SJSA1 (cell line): ENCODE measurements at regions not wholly inside any gene's neighbourhood (a gene's known extent, or its start where the extent isn't known, plus 50 kb on each side); places are given as distances from the start of the nearest gene placed in this dataset.

Source experiments
- DNase-seq, 2 experiments: peaks; one replicate each; pipeline ENCODE4 v3.0.0-alpha.2; 2015 to 2020; ENCODE audit warnings: low spot score in 2 of 2, low read depth in 1 of 2
- H3K27ac ChIP-seq: fragments of 250-450 bp; sonication (Bioruptor Pico); 2 replicates; pipeline ENCODE4 v1.5.1; 2020; ENCODE audit warnings: mild to moderate bottlenecking, moderate library complexity
- H3K27me3 ChIP-seq: fragments of 250-450 bp; sonication (Bioruptor Pico); replicated peaks from 2 replicates; pipeline ENCODE4 v1.5.1; 2020; ENCODE audit warnings: mild to moderate bottlenecking, moderate library complexity
- H3K36me3 ChIP-seq: fragments of 250-450 bp; sonication (Bioruptor Pico); 2 replicates; pipeline ENCODE4 v1.5.1; 2020; ENCODE audit warnings: mild to moderate bottlenecking
- H3K4me1 ChIP-seq: fragments of 250-450 bp; sonication (Bioruptor Pico); replicated peaks from 2 replicates; pipeline ENCODE4 v1.6.1; 2021; ENCODE audit warnings: mild to moderate bottlenecking
- H3K4me3 ChIP-seq: fragments of 250-450 bp; sonication (Bioruptor Pico); 2 replicates; pipeline ENCODE4 v1.5.1; 2020; ENCODE audit warnings: mild to moderate bottlenecking
- H3K9me3 ChIP-seq: fragments of 250-450 bp; sonication (Bioruptor Pico); replicated peaks from 2 replicates; pipeline ENCODE4 v1.5.1; 2020; ENCODE audit warnings: mild to moderate bottlenecking

GRCh38 chr2:173823543-173823939 is 141.6 kb downstream of the SP3 start:
- Histone ChIP-seq H3K27ac (no peak overlapping the region), H3K27me3 (peaks cover 21% of the 10 kb centered on the region), H3K4me1 (no peaks in the 10 kb centered on the region), H3K36me3 (no peaks in the 10 kb centered on the region), H3K9me3 (no peaks in the 10 kb centered on the region), H3K4me3 (no peak overlapping the region)
- no peak for DNase-seq

GRCh38 chr2:173828189-173829142 is 136.7 kb downstream of the SP3 start:
- DNase-seq, result no peak
- Histone ChIP-seq H3K27ac (no peak overlapping the region), H3K9me3 (no peaks in the 10 kb centered on the region), H3K36me3 (no peaks in the 10 kb centered on the region), H3K27me3 (peaks cover 15% of the 10 kb centered on the region; the same call in 1 of the 2 replicates), H3K4me3 (no peak overlapping the region), H3K4me1 (no peaks in the 10 kb centered on the region)

- Histone ChIP-seq H3K27me3 (peaks cover 11% of the 10 kb centered on the region; the same call in 1 of the 2 replicates), H3K4me1 (no peaks in the 10 kb centered on the region), H3K27ac (no peak overlapping the region), H3K4me3 (no peak overlapping the region), H3K9me3 (no peaks in the 10 kb centered on the region), H3K36me3 (no peaks in the 10 kb centered on the region)
- DNase-seq, result no peak
Measured at GRCh38 chr2:173829727-173830126, 135.4 kb downstream of the SP3 start.

DNA sequence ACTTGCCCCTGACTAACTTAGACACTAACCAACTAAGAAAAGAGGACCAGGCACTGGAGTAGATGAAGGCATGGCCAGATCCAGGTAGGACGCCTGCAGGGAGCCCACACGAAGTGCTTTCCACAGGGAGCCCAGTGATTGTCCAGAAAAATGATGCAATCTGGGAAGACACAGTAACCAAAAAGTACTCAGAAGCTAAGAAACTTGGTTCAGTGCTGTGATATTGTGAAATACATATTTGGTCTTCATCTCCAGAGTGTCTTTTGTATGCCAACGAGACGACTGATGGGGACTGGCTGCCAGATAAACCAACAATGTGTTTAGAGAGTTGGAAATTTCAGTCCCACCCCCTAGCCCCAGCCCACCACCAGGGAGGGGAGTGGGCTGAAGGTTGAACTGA is 135.0 kb downstream of the SP3 start:
- no peaks in the 10 kb centered on the region for H3K9me3 ChIP-seq
- peaks cover 6% of the 10 kb centered on the region; the same call in 1 of the 2 replicates for H3K27me3 ChIP-seq
- no peaks in the 10 kb centered on the region for H3K36me3 ChIP-seq
- H3K4me3 ChIP-seq, result no peak overlapping the region
- H3K27ac ChIP-seq, result no peak overlapping the region
- no peaks in the 10 kb centered on the region for H3K4me1 ChIP-seq
- DNase-seq, result no peak

GRCh38 chr2:173831312-173832229 is 133.6 kb downstream of the SP3 start:
- H3K9me3 ChIP-seq, result no peaks in the 10 kb centered on the region
- no peaks in the 10 kb centered on the region for H3K36me3 ChIP-seq
- 0 out of 2 replicates have a peak, but pooled peaks cover 4% of the 10 kb centered on the region for H3K27me3 ChIP-seq
- no peak overlapping the region for H3K4me3 ChIP-seq
- H3K4me1 ChIP-seq, result no peaks in the 10 kb centered on the region
- DNase-seq, result no peak
- H3K27ac ChIP-seq, result no peak overlapping the region

DNA sequence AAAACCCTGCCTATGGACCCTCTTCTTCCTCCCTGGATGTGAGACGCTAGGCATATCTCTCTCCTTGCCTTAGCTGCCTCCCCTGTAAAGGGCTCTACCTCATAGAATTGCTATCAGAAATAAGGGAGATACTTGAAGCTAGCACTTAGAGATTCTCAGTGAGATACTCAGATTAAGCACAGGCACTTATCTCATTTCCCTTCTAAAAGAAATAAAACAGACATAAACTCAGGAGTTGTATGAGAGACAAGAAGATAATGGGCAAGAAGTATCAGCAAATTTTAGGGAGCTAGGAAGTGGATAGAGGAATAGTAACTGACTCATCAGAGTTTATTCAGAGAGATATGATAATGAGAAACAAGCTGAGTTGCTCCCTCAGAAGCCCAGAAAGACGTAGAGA is 131.0 kb downstream of the SP3 start:
- H3K27ac ChIP-seq, result no peak overlapping the region

GRCh38 chr2:173835726-173836125 is 129.4 kb downstream of the SP3 start:
- Histone ChIP-seq H3K36me3 (no peaks in the 10 kb centered on the region), H3K9me3 (no peaks in the 10 kb centered on the region), H3K27me3 (no peaks in the 10 kb centered on the region), H3K27ac (no peak overlapping the region), H3K4me3 (no peak overlapping the region), H3K4me1 (no peaks in the 10 kb centered on the region)
- no peak for DNase-seq

More for the DNA sequence above, 131.0 kb downstream of the SP3 start:
- no peaks in the 10 kb centered on the region for H3K9me3 ChIP-seq
- no peaks in the 10 kb centered on the region for H3K36me3 ChIP-seq
- H3K4me1 ChIP-seq, result no peaks in the 10 kb centered on the region
- no peak overlapping the region for H3K4me3 ChIP-seq
- no peak for DNase-seq
- H3K27me3 ChIP-seq, result no peaks in the 10 kb centered on the region

- H3K36me3 ChIP-seq, result no peaks in the 10 kb centered on the region
- H3K27me3 ChIP-seq, result peaks cover 5% of the 10 kb centered on the region
- no peaks in the 10 kb centered on the region for H3K9me3 ChIP-seq
- no peak overlapping the region for H3K4me3 ChIP-seq
- H3K4me1 ChIP-seq, result no peaks in the 10 kb centered on the region
- H3K27ac ChIP-seq, result no peak overlapping the region
- no peak for DNase-seq
Measured at GRCh38 chr2:173841110-173841509, 124.1 kb downstream of the SP3 start.

- Histone ChIP-seq H3K4me1 (no peaks in the 10 kb centered on the region), H3K9me3 (no peaks in the 10 kb centered on the region), H3K4me3 (no peak overlapping the region), H3K27me3 (peaks cover 5% of the 10 kb centered on the region), H3K36me3 (no peaks in the 10 kb centered on the region), H3K27ac (no peak overlapping the region)
- DNase-seq, result no peak
Measured at GRCh38 chr2:173843526-173843925, 121.6 kb downstream of the SP3 start.

GRCh38 chr2:173851141-173851641 is 114.0 kb downstream of the SP3 start:
- no peak for DNase-seq
- Histone ChIP-seq H3K27ac (no peak overlapping the region), H3K4me3 (no peak overlapping the region), H3K4me1 (peaks cover 7% of the 10 kb centered on the region), H3K9me3 (no peaks in the 10 kb centered on the region), H3K36me3 (no peaks in the 10 kb centered on the region), H3K27me3 (no peaks in the 10 kb centered on the region)

DNA sequence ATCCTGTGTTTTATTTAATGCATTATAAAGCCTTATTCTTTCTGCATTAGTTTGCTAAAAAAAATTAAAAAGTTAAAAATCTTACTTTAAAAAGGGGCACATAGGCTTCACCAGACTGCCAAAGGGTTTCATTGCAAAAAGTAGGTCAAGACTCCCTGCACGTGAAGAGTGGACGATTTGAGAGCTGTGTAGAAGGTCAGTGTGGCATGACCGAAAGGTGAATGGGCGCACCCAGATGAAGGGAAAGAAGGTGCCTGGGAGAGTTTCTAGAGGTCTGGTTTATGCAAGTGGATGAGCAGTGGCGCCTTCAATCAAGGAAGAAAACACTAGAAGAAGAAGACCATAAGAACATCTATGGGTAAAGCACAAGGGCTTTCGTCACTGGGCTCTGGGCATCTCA is 111.0 kb downstream of the SP3 start:
- peaks cover 7% of the 10 kb centered on the region for H3K4me1 ChIP-seq
- no peak overlapping the region for H3K4me3 ChIP-seq
- no peak overlapping the region for H3K27ac ChIP-seq
- H3K9me3 ChIP-seq, result no peaks in the 10 kb centered on the region
- no peak for DNase-seq
- H3K36me3 ChIP-seq, result no peaks in the 10 kb centered on the region
- no peaks in the 10 kb centered on the region for H3K27me3 ChIP-seq

- Histone ChIP-seq H3K27ac (no peak overlapping the region), H3K4me3 (no peak overlapping the region), H3K36me3 (no peaks in the 10 kb centered on the region), H3K4me1 (peaks cover 7% of the 10 kb centered on the region), H3K27me3 (no peaks in the 10 kb centered on the region), H3K9me3 (no peaks in the 10 kb centered on the region)
- DNase-seq, result peak in 1 of 2 experiments; percentile 46
Measured at GRCh38 chr2:173854840-173855239, 110.3 kb downstream of the SP3 start.

DNA sequence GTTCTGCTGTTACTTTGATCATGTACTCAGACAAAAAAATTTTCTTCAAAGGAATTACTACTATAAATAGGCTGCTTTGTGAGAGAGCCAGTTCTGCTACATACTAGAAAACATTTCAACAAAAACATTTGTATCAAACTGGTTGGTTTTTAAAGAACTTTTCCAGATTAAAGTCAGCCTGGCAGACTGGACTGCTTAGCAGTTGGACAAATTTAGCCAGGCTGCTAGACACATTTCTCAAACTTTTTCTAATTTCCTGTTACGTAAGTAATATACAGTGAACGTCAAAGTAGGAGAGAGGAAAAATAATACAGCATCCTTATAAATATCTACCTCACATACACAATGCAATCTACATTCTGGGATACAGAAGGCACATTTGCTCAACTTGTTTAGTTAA is 109.5 kb downstream of the SP3 start:
- Histone ChIP-seq H3K27me3 (no peaks in the 10 kb centered on the region), H3K9me3 (no peaks in the 10 kb centered on the region), H3K4me3 (no peak overlapping the region), H3K36me3 (no peaks in the 10 kb centered on the region), H3K4me1 (peaks cover 7% of the 10 kb centered on the region), H3K27ac (no peak overlapping the region)
- DNase-seq, result no peak
